ENCODE measurements at regions not wholly inside any gene's neighbourhood (a gene's known extent, or its start where the extent isn't known, plus 50 kb on each side); places are given as distances from the start of the nearest gene placed in this dataset.

GRCh38 chr14:21867541-21867940 lies 193.9 kb upstream of the OR4E1 start:
- no peak overlapping the region for H3K4ac ChIP-seq (replicated peaks; ENCODE audit: insufficient read length, low read depth, low read length)
- ChIA-PET POLR2A (ENCODE audit: partially characterized antibody) (no interaction called here), CTCF (ENCODE audit: partially characterized antibody) (interaction anchor here (1.4 kb wide), 1 partner anchor 16 kb away, joined by 3 read pairs; no protein-coding TSS in a partner anchor)
- no peaks in the 10 kb centered on the region for H3K79me1 ChIP-seq (ENCODE audit: low read depth, low read length)
- no peak overlapping the region for H4K5ac ChIP-seq (ENCODE audit: insufficient read length, low read depth, low read length)
- H3K79me2 ChIP-seq (ENCODE audit: control insufficient read depth in 1 of 2, insufficient read depth in 2 of 2, low read length in 2 of 2), result no peaks in the 10 kb centered on the region
- TF ChIP-seq TCF12 (IDR thresholded peaks at IDR 0.05; ENCODE audit: low read depth, low read length) (no peak), CTBP2 (IDR thresholded peaks at IDR 0.05; ENCODE audit: borderline replicate concordance, insufficient read depth, insufficient read length, low read length) (no peak), RFX5 (IDR thresholded peaks at IDR 0.05; ENCODE audit: borderline replicate concordance, low read depth, low read length) (no peak), ATF2 (IDR thresholded peaks at IDR 0.05; ENCODE audit: low read length) (no peak), YY1 (IDR thresholded peaks at IDR 0.05; ENCODE audit: low read depth, low read length) (no peak), CBX8 (IDR thresholded peaks at IDR 0.05; ENCODE audit: borderline replicate concordance, low read depth, low read length) (no peak), TAF1 (IDR thresholded peaks at IDR 0.05; ENCODE audit: low read depth, low read length) (no peak), CHD1 (IDR thresholded peaks at IDR 0.05; ENCODE audit: low read depth, low read length) (no peak)
- TF ChIP-seq, protein P1, sequence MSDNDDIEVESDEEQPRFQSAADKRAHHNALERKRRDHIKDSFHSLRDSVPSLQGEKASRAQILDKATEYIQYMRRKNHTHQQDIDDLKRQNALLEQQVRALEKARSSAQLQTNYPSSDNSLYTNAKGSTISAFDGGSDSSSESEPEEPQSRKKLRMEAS (IDR thresholded peaks at IDR 0.05), result no peak
- H3K18ac ChIP-seq (ENCODE audit: extremely low read depth, low read length), result no peak overlapping the region
- no peak for DNase-seq (ENCODE audit: low read depth in 1 of 2, low spot score in 2 of 2)
- H3K9ac ChIP-seq (replicated peaks in 1 of 4; ENCODE audit: extremely low read depth in 1 of 4, low read depth in 3 of 4, low read length in 3 of 4), result no peak overlapping the region
- no peaks in the 10 kb centered on the region for H3K9me3 ChIP-seq (ENCODE audit: insufficient read depth in 2 of 2, low read depth in 1 of 2, low read length in 1 of 2)
- no peak overlapping the region for H4K91ac ChIP-seq (replicated peaks; ENCODE audit: insufficient read length, low read length)
- no peak overlapping the region for H2BK15ac ChIP-seq (ENCODE audit: low read length)
- H2BK20ac ChIP-seq (ENCODE audit: low read length), result no peak overlapping the region
- H2BK120ac ChIP-seq (replicated peaks; ENCODE audit: low read depth, low read length), result no peak overlapping the region
- no peak overlapping the region for H2BK5ac ChIP-seq (ENCODE audit: low read depth, low read length)
- H4K20me1 ChIP-seq (replicated peaks in 1 of 2; ENCODE audit: control insufficient read depth in 1 of 2, insufficient read depth in 2 of 2, low read length in 2 of 2), result no peaks in the 10 kb centered on the region
- H4K8ac ChIP-seq (ENCODE audit: extremely low read depth, insufficient read depth, low read length), result no peak overlapping the region
- no peak for FAIRE-seq
- no peak overlapping the region for H2AFZ ChIP-seq (ENCODE audit: low read length)
- H3K23me2 ChIP-seq (ENCODE audit: low read depth, low read length), result no peaks in the 10 kb centered on the region
- no peaks in the 10 kb centered on the region for H3K4me1 ChIP-seq (replicated peaks in 1 of 4; ENCODE audit: control insufficient read depth in 3 of 4, insufficient read depth in 4 of 4, low read length in 3 of 4)
- H3K4me3 ChIP-seq (ENCODE audit: extremely low read depth in 1 of 4, insufficient read depth in 2 of 4, low read depth in 3 of 4, low read length in 4 of 4), result no peak overlapping the region
- H2AK5ac ChIP-seq (ENCODE audit: low read depth, low read length), result no peak overlapping the region
- H3K36me3 ChIP-seq (ENCODE audit: control insufficient read depth in 2 of 4, insufficient read depth in 4 of 4, low read length in 3 of 4), result no peaks in the 10 kb centered on the region
- no peak overlapping the region for H3K23ac ChIP-seq (ENCODE audit: insufficient read length)
- no peak overlapping the region for H3K56ac ChIP-seq (replicated peaks; ENCODE audit: insufficient read length, low read depth, low read length)
- H3K14ac ChIP-seq (ENCODE audit: insufficient read length), result no peak overlapping the region
- no peaks in the 10 kb centered on the region for H3K27me3 ChIP-seq (replicated peaks in 1 of 4; ENCODE audit: control insufficient read depth in 3 of 4, extremely low read depth in 1 of 4, insufficient read depth in 3 of 4, low read length in 3 of 4)
- no peak overlapping the region for H2BK12ac ChIP-seq (ENCODE audit: low read depth, low read length)
- H3K4me2 ChIP-seq (ENCODE audit: insufficient read depth in 1 of 2, low read depth in 2 of 2, low read length in 2 of 2), result no peak overlapping the region
- no peak overlapping the region for H3K27ac ChIP-seq (ENCODE audit: low read depth, low read length)
